K562 (cell line): ENCODE measurements at regions not wholly inside any gene's neighbourhood (a gene's known extent, or its start where the extent isn't known, plus 50 kb on each side); places are given as distances from the start of the nearest gene placed in this dataset.

Experiments used
- ATAC-seq: fragments of 200-7000 bp; cut with Tn5 transposase; 3 replicates; pipeline ENCODE4 v1.9.1; 2020; ENCODE audit warnings: moderate library complexity
- BruUV-seq: library from RNA; stranded (reverse); fragments of 400-500 nt; replicated peaks from 2 replicates; lab custom pipeline; 2021; lab: Mats Ljungman, UMichigan
- CTCF ChIA-PET: fragments of 300-600 bp; formaldehyde crosslinking; extraction: SDS; loops from one replicate; lab custom pipeline; 2021; ENCODE audit warnings: low intra/inter-chr PET ratio; lab: Yijun Ruan, JAX
- POLR2A ChIA-PET: fragments of 300-600, 350-650 bp; sonication (Branson Sonifier 250); formaldehyde crosslinking; extraction: SDS; loops from one replicate; lab custom pipeline; 2021; ENCODE audit warnings: antibody characterized with exemption, inconsistent platforms; lab: Yijun Ruan, JAX
- DNase-seq, 4 experiments: peaks; one replicate each; pipeline versions ENCODE4 v3.0.0 to v3.0.0-alpha.2; 2011 to 2018; ENCODE audit warnings: low spot score in 3 of 4, mixed read lengths in 3 of 4; ENCODE audit errors: extremely low read depth in 1 of 4
- FAIRE-seq: peaks from 2 replicates; lab custom pipeline; 2011; peaks lifted over from hg19 to GRCh38; lab: Jason Lieb, UNC
- H2AFZ ChIP-seq: 2 replicates; pipeline ENCODE4 v1.6.0; 2011; ENCODE audit warnings: low read depth, low read length, control low read depth, inconsistent platforms
- H3K27ac ChIP-seq: fragments of 200-600 bp; 3 replicates; pipeline ENCODE4 v1.8.0; 2011; ENCODE audit warnings: low read depth, mild to moderate bottlenecking, control low read depth, inconsistent platforms, low read length, moderate library complexity, mixed read lengths; ENCODE audit errors: extremely low read depth
- H3K27me3 ChIP-seq, 2 experiments: fragments of 300-600 bp in 1 of 2; 2 replicates in 1 of 2; 3 replicates in 1 of 2; pipeline versions ENCODE4 v1.6.0 to v1.8.0; 2011; ENCODE audit warnings: inconsistent platforms in 2 of 2, low read length in 2 of 2, mild to moderate bottlenecking in 1 of 2, mixed read lengths in 1 of 2, moderate library complexity in 1 of 2; ENCODE audit not compliant: control insufficient read depth in 2 of 2, insufficient read depth in 2 of 2
- H3K36me3 ChIP-seq: fragments of 300-600 bp; 3 replicates; pipeline ENCODE4 v1.8.0; 2011; ENCODE audit warnings: mild to moderate bottlenecking, low read length, inconsistent platforms; ENCODE audit not compliant: control insufficient read depth, insufficient read depth
- H3K4me1 ChIP-seq, 2 experiments: fragments of 200-600 bp in 1 of 2; replicated peaks in 1 of 2; 2 replicates in 1 of 2; 3 replicates in 1 of 2; pipeline versions ENCODE4 v1.5.1 to v1.8.0; 2011; ENCODE audit warnings: inconsistent platforms in 2 of 2, low read length in 2 of 2, mild to moderate bottlenecking in 1 of 2, mixed read lengths in 1 of 2, moderate library complexity in 1 of 2; ENCODE audit not compliant: control insufficient read depth in 2 of 2, insufficient read depth in 2 of 2
- H3K4me2 ChIP-seq: 2 replicates; pipeline ENCODE4 v1.6.1; 2011; ENCODE audit warnings: low read length, control low read depth, inconsistent platforms, mixed read lengths; ENCODE audit not compliant: insufficient read depth
- H3K4me3 ChIP-seq: fragments of 200-600 bp; sonication (generic), shearing (Covaris generic); 2 replicates; pipeline ENCODE4 v1.5.1; 2016; ENCODE audit warnings: control low read depth, inconsistent platforms
- H3K79me2 ChIP-seq: fragments of 200-600 bp; 3 replicates; pipeline ENCODE4 v1.8.0; 2011; ENCODE audit warnings: low read length, inconsistent platforms; ENCODE audit not compliant: control insufficient read depth, insufficient read depth
- H3K9ac ChIP-seq, 2 experiments: 2 replicates each; pipeline versions ENCODE4 v1.6.0 to v1.6.1; 2011; ENCODE audit warnings: low read depth in 2 of 2, low read length in 2 of 2, control low read depth in 1 of 2, inconsistent platforms in 1 of 2, mild to moderate bottlenecking in 1 of 2, mixed read lengths in 1 of 2; ENCODE audit not compliant: insufficient read depth in 1 of 2
- H3K9me1 ChIP-seq: one replicate; pipeline ENCODE4 v1.6.0; 2011; ENCODE audit warnings: inconsistent platforms, mild to moderate bottlenecking, low read length, moderate library complexity; ENCODE audit not compliant: control insufficient read depth, insufficient read depth
- H3K9me3 ChIP-seq: replicated peaks from 2 replicates; pipeline ENCODE4 v1.5.1; 2011; ENCODE audit warnings: low read depth, low read length, inconsistent platforms; ENCODE audit not compliant: control insufficient read depth, insufficient read depth
- H4K20me1 ChIP-seq: replicated peaks from 2 replicates; pipeline ENCODE4 v1.6.1; 2011; ENCODE audit warnings: low read length, inconsistent platforms, mixed read lengths; ENCODE audit not compliant: control insufficient read depth, insufficient read depth
- BCOR ChIP-seq: fragments of 450-650 bp; IDR thresholded peaks from 2 replicates; pipeline ENCODE4 v1.6.1; 2016
- MECOM ChIP-seq: fragments of 250-450 bp; sonication (Bioruptor Pico); IDR thresholded peaks from 2 replicates; pipeline ENCODE4 v1.8.0; 2022; ENCODE audit warnings: inconsistent platforms
- ZNF232 ChIP-seq: sonication (generic); formaldehyde crosslinking; IDR thresholded peaks from 2 replicates; pipeline ENCODE4 v1.8.0; 2022; ENCODE audit warnings: mild to moderate bottlenecking, missing genetic modification reagents
- WGBS: fragments of 100-300 bp; shearing (Covaris generic); methylation state at CpG from one replicate; pipeline ENCODE4 v1.1.6; 2016; ENCODE audit warnings: low coverage, mixed read lengths; ENCODE audit not compliant: insufficient coverage; ENCODE audit errors: missing lambda C conversion rate; 5-methylcytosine and 5-hydroxymethylcytosine counted together
- in situ Hi-C: fragments of 300-500 bp; cut with MboI; formaldehyde crosslinking; loops from 4 replicates; pipeline ENCODE4 v1.15.0; 2018; ENCODE audit warnings: inconsistent platforms, mixed read lengths
- intact Hi-C: fragments of 100-400 bp; cut with micrococcal nuclease; formaldehyde crosslinking; loops from 2 replicates; pipeline ENCODE4 v1.14.2; 2022
- TF ChIP-seq, protein P1 (sequence below): IDR thresholded peaks from 2 replicates; pipeline ENCODE4 v1.6.1; 2012; ENCODE audit warnings: low read depth, low read length, improper control_type of control experiment, borderline replicate concordance

DNA sequence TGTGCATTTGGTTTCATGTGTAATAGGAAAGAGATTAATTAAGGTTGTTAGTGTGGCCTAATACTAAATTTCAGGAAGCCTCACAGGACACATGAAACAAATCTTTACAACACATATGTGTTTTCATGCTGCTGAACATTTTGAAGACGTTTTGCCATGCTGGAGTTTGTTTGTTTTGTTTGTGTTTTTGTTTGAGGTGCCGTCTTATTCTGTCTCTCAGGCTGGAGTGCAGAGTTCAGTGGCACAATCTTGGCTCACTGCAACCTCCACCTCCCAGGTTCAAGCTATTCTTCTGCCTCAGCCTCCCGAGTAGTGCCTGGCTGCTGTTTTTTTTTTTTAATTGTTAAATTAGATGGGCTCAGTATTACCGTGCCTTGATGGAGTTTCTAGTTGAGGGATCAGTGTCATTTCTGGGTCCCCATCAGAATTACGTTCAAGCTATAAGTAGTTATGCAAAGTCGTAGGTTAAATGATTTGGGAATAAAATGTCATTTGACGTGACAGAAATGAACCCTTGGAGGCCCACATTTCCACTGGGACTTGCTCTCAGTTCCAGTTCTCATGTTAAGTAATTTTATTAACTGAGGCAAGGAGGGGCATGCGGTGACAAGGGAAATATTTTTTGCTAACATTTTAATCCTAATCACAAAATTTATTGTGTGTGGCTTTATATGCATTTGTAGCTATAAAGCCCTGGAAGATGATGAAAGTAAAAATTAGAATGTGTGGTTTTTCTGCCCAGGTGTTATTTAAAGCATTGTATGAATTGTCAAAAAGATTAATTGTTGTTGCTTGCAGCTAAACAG lies 196.9 kb downstream of the TM9SF2 start:
- Histone ChIP-seq H3K4me1 (no peaks in the 10 kb centered on the region; a peak in 2 of 5 replicates), H3K36me3 (no peaks in the 10 kb centered on the region), H3K4me3 (no peak overlapping the region), H3K79me2 (no peaks in the 10 kb centered on the region), H3K27ac (no peak overlapping the region), H3K4me2 (no peak overlapping the region)
- no peak for FAIRE-seq
- no peak for TF ChIP-seq BCOR
- TF ChIP-seq ZNF232, result no peak
- no peak for TF ChIP-seq MECOM (CRISPR knock-in tag)
- TF ChIP-seq, protein P1, sequence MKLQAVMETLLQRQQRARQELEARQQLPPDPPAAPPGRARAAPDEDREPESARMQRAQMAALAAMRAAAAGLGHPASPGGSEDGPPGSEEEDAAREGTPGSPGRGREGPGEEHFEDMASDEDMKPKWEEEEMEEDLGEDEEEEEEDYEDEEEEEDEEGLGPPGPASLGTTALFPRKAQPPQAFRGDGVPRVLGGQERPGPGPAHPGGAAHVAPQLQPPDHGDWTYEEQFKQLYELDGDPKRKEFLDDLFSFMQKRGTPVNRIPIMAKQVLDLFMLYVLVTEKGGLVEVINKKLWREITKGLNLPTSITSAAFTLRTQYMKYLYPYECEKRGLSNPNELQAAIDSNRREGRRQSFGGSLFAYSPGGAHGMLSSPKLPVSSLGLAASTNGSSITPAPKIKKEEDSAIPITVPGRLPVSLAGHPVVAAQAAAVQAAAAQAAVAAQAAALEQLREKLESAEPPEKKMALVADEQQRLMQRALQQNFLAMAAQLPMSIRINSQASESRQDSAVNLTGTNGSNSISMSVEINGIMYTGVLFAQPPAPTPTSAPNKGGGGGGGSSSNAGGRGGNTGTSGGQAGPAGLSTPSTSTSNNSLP, result no peak
- TF ChIP-seq, all 486 proteins: peak for 0
- H2AFZ ChIP-seq, result no peak overlapping the region
- no TSS peak for BruUV-seq
- DNase-seq, result no peak
- H4K20me1 ChIP-seq, result peaks cover 5% of the 10 kb centered on the region; the same call in 1 of the 2 replicates
- H3K9me3 ChIP-seq, result no peaks in the 10 kb centered on the region
- no peak for ATAC-seq
- peaks cover 0 to 6% of the 10 kb centered on the region in 2 experiments; a peak in 2 of 5 replicates for H3K27me3 ChIP-seq
- intact Hi-C loops (no loop called here), in situ Hi-C loops (no loop called here)
- no peak overlapping the region for H3K9ac ChIP-seq
- CTCF ChIA-PET, result no interaction called here
- 8% methylated on average over 7 of the region's 8 CpGs for WGBS
- H3K9me1 ChIP-seq, result no peaks in the 10 kb centered on the region
- POLR2A ChIA-PET, result interaction anchor here (0.9 kb wide), 1 partner anchor 21 kb away, joined by 3 read pairs; no protein-coding TSS in a partner anchor
